CD4-positive, CD25-positive, alpha-beta regulatory T cell (primary cell): ENCODE measurements at regions not wholly inside any gene's neighbourhood (a gene's known extent, or its start where the extent isn't known, plus 50 kb on each side); places are given as distances from the start of the nearest gene placed in this dataset.

Experiments used
- ATAC-seq, 2 donors: fragments of 150-1000 bp; cut with Tn5 transposase; one replicate each; pipeline ENCODE4 v1.10.0; 2021; ENCODE audit warnings: low read depth in 2 of 2, moderate number of reproducible peaks in 2 of 2, moderate library complexity in 1 of 2
- DNase-seq, 3 donors: peaks; one replicate each; pipeline versions ENCODE4 v3.0.0 to v3.0.0-alpha.2; 2012 to 2022; ENCODE audit warnings: mixed read lengths in 1 of 3
- H3K27ac ChIP-seq: one replicate; pipeline ENCODE4 v1.7.0; 2013; ENCODE audit warnings: mild to moderate bottlenecking, low read length; ENCODE audit not compliant: insufficient read depth, poor library complexity, severe bottlenecking
- H3K27me3 ChIP-seq: one replicate; pipeline ENCODE4 v1.7.0; 2013; ENCODE audit warnings: low read length; ENCODE audit not compliant: control insufficient read depth, insufficient read depth
- H3K36me3 ChIP-seq: one replicate; pipeline ENCODE4 v1.7.0; 2013; ENCODE audit warnings: mild to moderate bottlenecking, low read length, moderate library complexity; ENCODE audit not compliant: control insufficient read depth, insufficient read depth
- H3K4me1 ChIP-seq: 2 replicates; pipeline ENCODE4 v1.7.0; 2013; ENCODE audit warnings: mild to moderate bottlenecking, low read length; ENCODE audit not compliant: insufficient read depth, control insufficient read depth, poor library complexity, severe bottlenecking
- H3K4me3 ChIP-seq: one replicate; pipeline ENCODE4 v1.7.0; 2013; ENCODE audit warnings: low read depth, mild to moderate bottlenecking, low read length, moderate library complexity
- H3K9me3 ChIP-seq, 2 experiments: 1 replicate in 1 of 2; 2 replicates in 1 of 2; pipeline ENCODE4 v1.7.0; 2013; ENCODE audit warnings: low read length in 2 of 2, mild to moderate bottlenecking in 1 of 2, moderate library complexity in 1 of 2; ENCODE audit not compliant: control insufficient read depth in 2 of 2
- H3K27ac Mint-ChIP-seq, 3 donors: one replicate each; pipeline ENCODE4 v1.8.0; 2020 to 2022; ENCODE audit warnings: mild to moderate bottlenecking in 3 of 3, mixed read lengths in 3 of 3, moderate library complexity in 2 of 3
- H3K27me3 Mint-ChIP-seq: one replicate; pipeline ENCODE4 v1.8.0; 2022; ENCODE audit warnings: mild to moderate bottlenecking, mixed read lengths
- H3K36me3 Mint-ChIP-seq: one replicate; pipeline ENCODE4 v1.8.0; 2020; ENCODE audit warnings: mixed read lengths
- H3K4me1 Mint-ChIP-seq, 4 donors: one replicate each; pipeline ENCODE4 v1.8.0; 2020 to 2022; ENCODE audit warnings: mixed read lengths in 4 of 4, mild to moderate bottlenecking in 1 of 4
- H3K4me3 Mint-ChIP-seq, 4 donors: one replicate each; pipeline ENCODE4 v1.8.0; 2020 to 2022; ENCODE audit warnings: mild to moderate bottlenecking in 4 of 4, mixed read lengths in 4 of 4, moderate library complexity in 3 of 4
- H3K9me3 Mint-ChIP-seq, 7 donors: one replicate each; pipeline ENCODE4 v1.8.0; 2020 to 2022; ENCODE audit warnings: mixed read lengths in 7 of 7, mild to moderate bottlenecking in 3 of 7, moderate library complexity in 2 of 7

DNA sequence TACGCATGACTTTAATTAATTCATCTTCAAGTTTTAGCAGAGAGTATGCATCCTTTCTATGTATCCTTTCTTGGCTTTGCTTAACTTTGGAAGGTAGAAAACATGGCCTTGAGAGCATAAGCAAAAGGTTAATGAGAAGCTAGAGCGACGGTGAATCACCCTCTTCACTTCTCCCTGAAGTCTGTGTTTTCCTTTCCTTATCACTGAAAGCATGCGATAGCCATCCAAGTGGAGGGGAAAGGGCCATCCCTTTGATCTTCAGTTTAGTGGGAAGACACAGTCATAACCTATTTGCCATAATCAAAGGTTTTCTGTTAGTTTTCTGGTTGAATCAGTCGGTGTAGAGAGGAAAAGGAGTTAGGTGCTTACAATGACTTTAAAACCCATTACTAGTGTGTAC lies 354.0 kb upstream of the ROBO2 start:
- Histone ChIP-seq H3K4me3 (no peak overlapping the region), H3K27me3 (no peaks in the 10 kb centered on the region), H3K9me3 (peaks cover 4 to 9% of the 10 kb centered on the region in 2 experiments), H3K27ac (no peak overlapping the region), H3K4me1 (no peaks in the 10 kb centered on the region), H3K36me3 (no peaks in the 10 kb centered on the region)
- no peak overlapping the region for H3K27ac Mint-ChIP-seq
- peaks cover 0 to 3% (median 0%) of the 10 kb centered on the region in 4 donors for H3K4me1 Mint-ChIP-seq
- ATAC-seq, result no peak
- no peak overlapping the region for H3K4me3 Mint-ChIP-seq
- no peaks in the 10 kb centered on the region for H3K36me3 Mint-ChIP-seq
- H3K9me3 Mint-ChIP-seq, result peaks cover 1 to 29% (median 8%) of the 10 kb centered on the region in 7 donors
- H3K27me3 Mint-ChIP-seq, result no peaks in the 10 kb centered on the region
- DNase-seq, result no peak

GRCh38 chr3:76687019-76687418 lies 352.9 kb upstream of the ROBO2 start:
- no peak overlapping the region for H3K27ac Mint-ChIP-seq
- Histone ChIP-seq H3K27ac (no peak overlapping the region), H3K4me1 (no peaks in the 10 kb centered on the region), H3K27me3 (no peaks in the 10 kb centered on the region), H3K4me3 (no peak overlapping the region), H3K9me3 (peaks cover under 1 to 4% of the 10 kb centered on the region in 2 experiments), H3K36me3 (no peaks in the 10 kb centered on the region)
- no peaks in the 10 kb centered on the region for H3K27me3 Mint-ChIP-seq
- no peak for DNase-seq
- peaks cover under 1 to 31% (median 5%) of the 10 kb centered on the region in 7 donors for H3K9me3 Mint-ChIP-seq
- no peak for ATAC-seq
- H3K4me3 Mint-ChIP-seq, result no peak overlapping the region
- no peaks in the 10 kb centered on the region for H3K4me1 Mint-ChIP-seq
- no peaks in the 10 kb centered on the region for H3K36me3 Mint-ChIP-seq

- Mint-ChIP-seq H3K36me3 (no peaks in the 10 kb centered on the region), H3K9me3 (peaks cover 3 to 33% (median 10%) of the 10 kb centered on the region in 7 donors), H3K4me1 (no peaks in the 10 kb centered on the region), H3K4me3 (no peak overlapping the region), H3K27ac (no peak overlapping the region), H3K27me3 (no peaks in the 10 kb centered on the region)
- no peaks in the 10 kb centered on the region for H3K4me1 ChIP-seq
- DNase-seq (no peak), ATAC-seq (no peak)
- H3K4me3 ChIP-seq, result no peak overlapping the region
- no peaks in the 10 kb centered on the region for H3K36me3 ChIP-seq
- H3K27me3 ChIP-seq, result no peaks in the 10 kb centered on the region
- H3K9me3 ChIP-seq, result peaks cover 3 to 4% of the 10 kb centered on the region in 2 experiments
- no peak overlapping the region for H3K27ac ChIP-seq
Measured at GRCh38 chr3:76694063-76694462, 345.8 kb upstream of the ROBO2 start.

DNA sequence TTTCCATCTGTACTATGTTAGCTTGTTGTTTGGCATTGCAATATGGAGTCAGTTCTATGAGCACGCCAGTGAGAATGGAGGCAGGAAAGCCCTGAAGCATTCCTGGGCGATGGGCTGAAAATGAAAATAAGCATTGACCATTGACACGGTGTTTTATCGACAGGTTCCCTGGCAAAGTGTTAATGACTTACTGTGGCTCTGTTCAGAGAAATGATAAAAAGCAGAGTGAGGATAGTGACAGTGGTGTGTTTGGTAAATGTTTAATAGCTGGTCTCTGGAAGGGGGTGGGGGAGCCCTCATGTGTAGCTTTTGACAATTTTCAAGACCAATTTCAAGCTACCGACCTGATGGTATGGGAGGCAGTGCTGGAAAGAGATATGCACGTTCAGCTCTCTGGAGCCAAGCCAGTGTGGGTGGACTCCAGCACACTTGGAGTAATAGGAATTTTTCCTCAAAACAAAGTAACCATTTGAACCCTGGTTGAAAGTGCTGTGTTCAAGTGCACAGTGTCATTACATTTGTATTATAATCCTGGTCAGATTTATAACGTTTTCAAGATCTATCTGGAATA lies 341.7 kb upstream of the ROBO2 start:
- Histone ChIP-seq H3K36me3 (no peaks in the 10 kb centered on the region), H3K9me3 (peaks cover 0 to 3% of the 10 kb centered on the region in 2 experiments), H3K27ac (no peak overlapping the region), H3K27me3 (no peaks in the 10 kb centered on the region), H3K4me1 (no peaks in the 10 kb centered on the region), H3K4me3 (no peak overlapping the region)
- DNase-seq, result no peak
- H3K36me3 Mint-ChIP-seq, result no peaks in the 10 kb centered on the region
- H3K27ac Mint-ChIP-seq, result no peak overlapping the region
- H3K4me3 Mint-ChIP-seq, result peak overlapping the region in 1 of 4 donors; percentile 84
- no peaks in the 10 kb centered on the region for H3K27me3 Mint-ChIP-seq
- H3K9me3 Mint-ChIP-seq, result peaks cover 4 to 20% (median 12%) of the 10 kb centered on the region in 7 donors
- no peaks in the 10 kb centered on the region for H3K4me1 Mint-ChIP-seq
- no peak for ATAC-seq

DNA sequence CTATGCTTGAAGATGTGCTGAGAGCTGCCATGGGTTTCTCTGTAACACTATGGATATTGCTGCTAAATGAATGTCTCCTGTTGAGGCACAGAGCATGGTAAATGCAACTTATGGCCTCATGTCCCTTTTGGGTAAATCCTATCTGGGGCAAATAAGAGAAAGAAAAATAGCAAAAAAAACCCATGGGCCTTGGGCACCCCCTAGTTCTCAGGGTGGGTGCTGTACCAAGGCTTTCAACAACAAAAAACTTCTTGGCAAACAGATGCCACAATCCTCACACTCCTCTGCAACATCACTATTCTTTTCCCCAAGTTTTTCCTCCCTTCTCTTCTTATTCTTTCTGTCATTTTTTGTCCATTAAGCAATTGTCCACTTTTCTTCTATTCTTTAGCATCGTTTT lies 340.1 kb upstream of the ROBO2 start:
- Mint-ChIP-seq H3K27me3 (peaks cover 5% of the 10 kb centered on the region), H3K9me3 (peaks cover 0 to 22% (median 9%) of the 10 kb centered on the region in 7 donors), H3K27ac (no peak overlapping the region), H3K4me1 (no peaks in the 10 kb centered on the region), H3K36me3 (no peaks in the 10 kb centered on the region), H3K4me3 (no peak overlapping the region)
- Histone ChIP-seq H3K4me1 (no peaks in the 10 kb centered on the region), H3K9me3 (no peaks in the 10 kb centered on the region), H3K36me3 (no peaks in the 10 kb centered on the region), H3K27me3 (no peaks in the 10 kb centered on the region), H3K4me3 (no peak overlapping the region), H3K27ac (no peak overlapping the region)
- DNase-seq, result no peak
- ATAC-seq, result no peak

GRCh38 chr3:76700323-76700722 lies 339.6 kb upstream of the ROBO2 start:
- no peaks in the 10 kb centered on the region for H3K36me3 Mint-ChIP-seq
- no peak overlapping the region for H3K27ac Mint-ChIP-seq
- Histone ChIP-seq H3K27me3 (no peaks in the 10 kb centered on the region), H3K36me3 (no peaks in the 10 kb centered on the region), H3K9me3 (no peaks in the 10 kb centered on the region), H3K4me1 (no peaks in the 10 kb centered on the region), H3K27ac (no peak overlapping the region), H3K4me3 (no peak overlapping the region)
- H3K4me3 Mint-ChIP-seq, result no peak overlapping the region
- DNase-seq, result no peak
- H3K4me1 Mint-ChIP-seq, result no peaks in the 10 kb centered on the region
- no peak for ATAC-seq
- H3K27me3 Mint-ChIP-seq, result peaks cover 5% of the 10 kb centered on the region
- peaks cover 0 to 22% (median 9%) of the 10 kb centered on the region in 7 donors for H3K9me3 Mint-ChIP-seq

GRCh38 chr3:76702676-76703075 lies 337.2 kb upstream of the ROBO2 start:
- Histone ChIP-seq H3K36me3 (no peaks in the 10 kb centered on the region), H3K27ac (no peak overlapping the region), H3K27me3 (no peaks in the 10 kb centered on the region), H3K4me3 (no peak overlapping the region), H3K4me1 (no peaks in the 10 kb centered on the region), H3K9me3 (no peaks in the 10 kb centered on the region)
- no peak overlapping the region for H3K4me3 Mint-ChIP-seq
- DNase-seq (no peak), ATAC-seq (no peak)
- H3K9me3 Mint-ChIP-seq, result peaks cover 0 to 12% (median 8%) of the 10 kb centered on the region in 7 donors
- peaks cover 5% of the 10 kb centered on the region for H3K27me3 Mint-ChIP-seq
- no peak overlapping the region for H3K27ac Mint-ChIP-seq
- H3K4me1 Mint-ChIP-seq, result no peaks in the 10 kb centered on the region
- H3K36me3 Mint-ChIP-seq, result no peaks in the 10 kb centered on the region

GRCh38 chr3:76715426-76715825 lies 324.5 kb upstream of the ROBO2 start:
- ATAC-seq (no peak), DNase-seq (no peak)
- no peaks in the 10 kb centered on the region for H3K36me3 ChIP-seq
- no peaks in the 10 kb centered on the region for H3K27me3 ChIP-seq
- H3K9me3 ChIP-seq, result no peaks in the 10 kb centered on the region
- no peaks in the 10 kb centered on the region for H3K4me1 Mint-ChIP-seq
- no peak overlapping the region for H3K4me3 ChIP-seq
- peaks cover 3 to 20% (median 4%) of the 10 kb centered on the region in 7 donors for H3K9me3 Mint-ChIP-seq
- no peaks in the 10 kb centered on the region for H3K4me1 ChIP-seq
- no peak overlapping the region for H3K27ac ChIP-seq
- H3K27ac Mint-ChIP-seq, result no peak overlapping the region
- H3K36me3 Mint-ChIP-seq, result no peaks in the 10 kb centered on the region
- H3K4me3 Mint-ChIP-seq, result no peak overlapping the region
- H3K27me3 Mint-ChIP-seq, result no peaks in the 10 kb centered on the region
